ENCODE measurements at regions not wholly inside any gene's neighbourhood (a gene's known extent, or its start where the extent isn't known, plus 50 kb on each side); places are given as distances from the start of the nearest gene placed in this dataset.

DNA sequence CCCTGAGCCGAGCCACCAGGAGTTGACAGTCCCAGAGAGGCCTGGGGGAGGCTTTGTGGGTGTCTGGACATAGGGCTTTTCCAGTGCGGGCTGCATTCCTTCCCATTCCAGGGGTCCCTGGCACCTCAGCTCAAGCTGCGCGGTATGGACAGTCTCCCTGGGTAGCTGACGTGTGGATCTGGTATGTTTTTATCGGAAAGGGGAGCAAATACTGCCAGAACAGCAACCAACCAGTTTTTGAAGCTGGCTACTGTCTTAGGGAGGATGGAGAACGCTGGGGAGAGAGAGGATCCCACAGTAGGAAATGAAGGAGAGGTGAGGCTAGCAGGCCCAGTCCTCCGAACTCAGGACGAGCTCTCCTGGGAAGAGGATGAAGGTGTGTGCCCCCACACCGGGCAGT, 103.8 kb upstream of the APCDD1 start:
- TF ChIP-seq, protein P1, sequence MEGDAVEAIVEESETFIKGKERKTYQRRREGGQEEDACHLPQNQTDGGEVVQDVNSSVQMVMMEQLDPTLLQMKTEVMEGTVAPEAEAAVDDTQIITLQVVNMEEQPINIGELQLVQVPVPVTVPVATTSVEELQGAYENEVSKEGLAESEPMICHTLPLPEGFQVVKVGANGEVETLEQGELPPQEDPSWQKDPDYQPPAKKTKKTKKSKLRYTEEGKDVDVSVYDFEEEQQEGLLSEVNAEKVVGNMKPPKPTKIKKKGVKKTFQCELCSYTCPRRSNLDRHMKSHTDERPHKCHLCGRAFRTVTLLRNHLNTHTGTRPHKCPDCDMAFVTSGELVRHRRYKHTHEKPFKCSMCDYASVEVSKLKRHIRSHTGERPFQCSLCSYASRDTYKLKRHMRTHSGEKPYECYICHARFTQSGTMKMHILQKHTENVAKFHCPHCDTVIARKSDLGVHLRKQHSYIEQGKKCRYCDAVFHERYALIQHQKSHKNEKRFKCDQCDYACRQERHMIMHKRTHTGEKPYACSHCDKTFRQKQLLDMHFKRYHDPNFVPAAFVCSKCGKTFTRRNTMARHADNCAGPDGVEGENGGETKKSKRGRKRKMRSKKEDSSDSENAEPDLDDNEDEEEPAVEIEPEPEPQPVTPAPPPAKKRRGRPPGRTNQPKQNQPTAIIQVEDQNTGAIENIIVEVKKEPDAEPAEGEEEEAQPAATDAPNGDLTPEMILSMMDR (conservative IDR thresholded peaks at IDR 0.05), result no peak
- no peak for TF ChIP-seq EZH2 (IDR thresholded peaks at IDR 0.05; ENCODE audit: low read depth)
